Astrocyte (in vitro differentiated cells and primary cell): ENCODE measurements at regions not wholly inside any gene's neighbourhood (a gene's known extent, or its start where the extent isn't known, plus 50 kb on each side); places are given as distances from the start of the nearest gene placed in this dataset.

Experiments used
- CTCF ChIP-seq: IDR thresholded peaks from 2 replicates; pipeline ENCODE4 v1.5.1; 2011; ENCODE audit warnings: low read depth, mild to moderate bottlenecking, inconsistent platforms, low read length, moderate library complexity; ENCODE audit not compliant: insufficient read depth
- EZH2 ChIP-seq: IDR thresholded peaks from 2 replicates; pipeline ENCODE4 v1.6.1; 2012; ENCODE audit warnings: mild to moderate bottlenecking, low read length, inconsistent platforms; ENCODE audit not compliant: insufficient read depth

GRCh38 chr9:75431375-75431774 lies 343.1 kb downstream of the OSTF1 start:
- no peak for TF ChIP-seq CTCF
- TF ChIP-seq EZH2, result no peak
